GM12878 (cell line): ENCODE measurements at regions not wholly inside any gene's neighbourhood (a gene's known extent, or its start where the extent isn't known, plus 50 kb on each side); places are given as distances from the start of the nearest gene placed in this dataset.

Experiments
- ATAC-seq: fragments of 200-7000 bp; cut with Tn5 transposase; 3 replicates; pipeline ENCODE4 v1.9.1; 2020; ENCODE audit warnings: mild to moderate bottlenecking, moderate library complexity
- BruUV-seq: library from RNA; stranded (reverse); fragments of 400-500 nt; replicated peaks from 2 replicates; lab custom pipeline; 2021; lab: Mats Ljungman, UMichigan
- CTCF ChIA-PET: fragments of 300-600 bp; sonication (Branson Sonifier 250); formaldehyde crosslinking; extraction: SDS; loops from one replicate; lab custom pipeline; 2021; ENCODE audit warnings: inconsistent platforms; lab: Yijun Ruan, JAX
- POLR2A ChIA-PET: fragments of 350-600 bp; formaldehyde crosslinking; extraction: SDS; loops from one replicate; lab custom pipeline; 2021; ENCODE audit warnings: inconsistent platforms; lab: Charles Lee
- RAD21 ChIA-PET: fragments of 300-600 bp; sonication (Branson Sonifier 250); formaldehyde crosslinking; loops from one replicate; lab custom pipeline; 2023; ENCODE audit warnings: antibody characterized with exemption; ENCODE audit not compliant: unreplicated experiment; lab: Charles Lee
- SMC1A ChIA-PET: fragments of 300-600 bp; sonication (Branson Sonifier 250); formaldehyde crosslinking; loops from one replicate; lab custom pipeline; 2023; ENCODE audit not compliant: unreplicated experiment, uncharacterized antibody; lab: Charles Lee
- DNase-seq: peaks from one replicate; pipeline ENCODE4 v3.0.0-alpha.2; 2011; ENCODE audit warnings: low read depth, low spot score
- FAIRE-seq: peaks from 3 replicates; lab custom pipeline; 2011; peaks lifted over from hg19 to GRCh38; lab: Jason Lieb, UNC
- H2AFZ ChIP-seq: 2 replicates; pipeline ENCODE4 v1.6.0; 2011; ENCODE audit warnings: low read depth, low read length, control low read depth; ENCODE audit not compliant: control insufficient read depth
- H3K27ac ChIP-seq: 2 replicates; pipeline ENCODE4 v1.5.1; 2011; ENCODE audit warnings: control low read depth; ENCODE audit not compliant: control insufficient read depth, insufficient read depth
- H3K27me3 ChIP-seq, 2 experiments: replicated peaks in 1 of 2; 2 replicates each; pipeline versions ENCODE4 v1.6.0 to v1.6.1; 2011; ENCODE audit warnings: low read length in 1 of 2; ENCODE audit not compliant: control insufficient read depth in 2 of 2, insufficient read depth in 2 of 2
- H3K36me3 ChIP-seq, 2 experiments: 2 replicates each; pipeline ENCODE4 v1.5.1; 2011; ENCODE audit warnings: low read length in 1 of 2; ENCODE audit not compliant: control insufficient read depth in 2 of 2, insufficient read depth in 2 of 2
- H3K4me1 ChIP-seq: 2 replicates; pipeline ENCODE4 v1.6.1; 2011; ENCODE audit warnings: mild to moderate bottlenecking, low read length, moderate library complexity, mixed read lengths; ENCODE audit not compliant: control insufficient read depth, insufficient read depth
- H3K4me2 ChIP-seq: 2 replicates; pipeline ENCODE4 v1.6.0; 2011; ENCODE audit warnings: control low read depth; ENCODE audit not compliant: control insufficient read depth, insufficient read depth
- H3K4me3 ChIP-seq: fragments of 200-600 bp; sonication (generic); 2 replicates; pipeline ENCODE4 v1.5.1; 2016
- H3K79me2 ChIP-seq: 2 replicates; pipeline ENCODE4 v1.6.0; 2011; ENCODE audit warnings: low read length; ENCODE audit not compliant: control insufficient read depth, insufficient read depth
- H3K9ac ChIP-seq: 2 replicates; pipeline ENCODE4 v1.8.0; 2011; ENCODE audit warnings: low read length, control low read depth, mixed read lengths; ENCODE audit not compliant: control insufficient read depth, insufficient read depth
- H3K9me3 ChIP-seq: replicated peaks from 3 replicates; pipeline ENCODE4 v1.5.1; 2011; ENCODE audit warnings: mild to moderate bottlenecking, low read length; ENCODE audit not compliant: control insufficient read depth, insufficient read depth
- H4K20me1 ChIP-seq: 2 replicates; pipeline ENCODE4 v1.6.0; 2011; ENCODE audit not compliant: control insufficient read depth, insufficient read depth
- BACH1 ChIP-seq: fragments of 450-650 bp; IDR thresholded peaks from 2 replicates; pipeline ENCODE4 v1.6.1; 2017; ENCODE audit warnings: mild to moderate bottlenecking, borderline replicate concordance
- BMI1 ChIP-seq: fragments of 450-650 bp; IDR thresholded peaks from 2 replicates; pipeline ENCODE4 v1.6.1; 2016; ENCODE audit warnings: mild to moderate bottlenecking, moderate library complexity, borderline replicate concordance
- CBX5 ChIP-seq: sonication (generic); IDR thresholded peaks from 2 replicates; pipeline ENCODE4 v1.6.1; 2016; ENCODE audit warnings: low read depth, moderate library complexity, mild to moderate bottlenecking, inconsistent platforms
- CHD1 ChIP-seq: IDR thresholded peaks from 2 replicates; pipeline ENCODE4 v1.6.1; 2012; ENCODE audit warnings: low read depth, low read length, improper control_type of control experiment
- CREM ChIP-seq: IDR thresholded peaks from 2 replicates; pipeline ENCODE4 v1.6.1; 2014; ENCODE audit warnings: antibody characterized with exemption, low read depth
- CUX1 ChIP-seq: IDR thresholded peaks from 2 replicates; pipeline ENCODE4 v1.6.1; 2012; ENCODE audit warnings: improper control_type of control experiment, low read depth, low read length; ENCODE audit not compliant: insufficient replicate concordance
- ELK1 ChIP-seq: IDR thresholded peaks from 2 replicates; pipeline ENCODE4 v1.6.1; 2012; ENCODE audit warnings: low read depth, low read length, improper control_type of control experiment
- GATAD2B ChIP-seq: fragments of 450-650 bp; conservative IDR thresholded peaks from 2 replicates; pipeline ENCODE4 v1.6.1; 2017; ENCODE audit warnings: low read depth, mild to moderate bottlenecking, moderate library complexity
- KAT2A ChIP-seq: conservative IDR thresholded peaks from 2 replicates; pipeline ENCODE4 v1.6.1; 2011; ENCODE audit warnings: low read depth, low read length; ENCODE audit not compliant: control insufficient read depth
- LARP7 ChIP-seq: fragments of 450-650 bp; IDR thresholded peaks from 2 replicates; pipeline ENCODE4 v1.6.1; 2017; ENCODE audit warnings: mild to moderate bottlenecking
- PAX8 ChIP-seq: fragments of 450-650 bp; IDR thresholded peaks from 2 replicates; pipeline ENCODE4 v1.6.1; 2017; ENCODE audit warnings: mild to moderate bottlenecking, moderate library complexity
- PML ChIP-seq: IDR thresholded peaks from 2 replicates; pipeline ENCODE4 v1.6.1; 2012; ENCODE audit warnings: low read length, inconsistent platforms
- RAD51 ChIP-seq: fragments of 450-650 bp; IDR thresholded peaks from 2 replicates; pipeline ENCODE4 v1.6.1; 2016; ENCODE audit warnings: moderate library complexity, mild to moderate bottlenecking, inconsistent platforms
- RBBP5 ChIP-seq: fragments of 200-600 bp; sonication (generic); conservative IDR thresholded peaks from 2 replicates; pipeline ENCODE4 v1.6.1; 2016
- SREBF2 ChIP-seq: IDR thresholded peaks from 2 replicates; pipeline ENCODE4 v1.6.1; 2012; ENCODE audit warnings: mild to moderate bottlenecking, low read length
- ZBTB4 ChIP-seq: fragments of 450-650 bp; formaldehyde crosslinking; IDR thresholded peaks from 2 replicates; pipeline ENCODE4 v1.4.0; 2022; ENCODE audit warnings: mild to moderate bottlenecking, moderate library complexity
- WGBS: methylation state at CpG from one replicate; pipeline ENCODE4 v1.1.6; 2016; ENCODE audit warnings: low lambda C conversion rate; ENCODE audit not compliant: insufficient replicate concordance, insufficient coverage; ENCODE audit errors: missing lambda C conversion rate; 5-methylcytosine and 5-hydroxymethylcytosine counted together
- in situ Hi-C: fragments of 300-500 bp; cut with MboI; formaldehyde crosslinking; loops from 9 replicates; pipeline ENCODE4 v1.14.3; 2018; ENCODE audit warnings: mixed read lengths
- intact Hi-C: fragments of 100-400 bp; cut with micrococcal nuclease; formaldehyde crosslinking; loops from one replicate; pipeline ENCODE4 v1.14.2; 2022; ENCODE audit not compliant: unreplicated experiment

GRCh38 chr18:68179811-68180210 is 535.1 kb downstream of the TMX3 start (continued):
- TF ChIP-seq PML (no peak), BMI1 (no peak), PAX8 (no peak), KAT2A (no peak)

- H2AFZ ChIP-seq: no peak overlapping the region
- ChIA-PET RAD21 (no interaction called here), CTCF (interaction anchor here (0.6 kb wide), 1 partner anchor 36 kb away, joined by 3 read pairs; no protein-coding TSS in a partner anchor), SMC1A (no interaction called here), POLR2A (no interaction called here)
- WGBS: 6% methylated on average over 1 of the region's 1 CpG
- no peaks in the 10 kb centered on the region for H3K27me3 ChIP-seq
- no peak overlapping the region for H3K4me2 ChIP-seq
- no peaks in the 10 kb centered on the region for H3K4me1 ChIP-seq
- BruUV-seq: no TSS peak
- no peak for ATAC-seq
- in situ Hi-C loops: no loop called here
- intact Hi-C loops: no loop called here
- no peaks in the 10 kb centered on the region for H3K36me3 ChIP-seq
- H3K27ac ChIP-seq: no peak overlapping the region
- H3K79me2 ChIP-seq: no peaks in the 10 kb centered on the region
- FAIRE-seq: no peak
- H3K4me3 ChIP-seq: no peak overlapping the region
- DNase-seq: no peak
- no peaks in the 10 kb centered on the region for H4K20me1 ChIP-seq
- no peak overlapping the region for H3K9ac ChIP-seq
- H3K9me3 ChIP-seq: no peaks in the 10 kb centered on the region
- no peak for TF ChIP-seq ZBTB4 (CRISPR knock-in tag)
- no peak for TF ChIP-seq GATAD2B
- TF ChIP-seq CUX1: no peak
- no peak for TF ChIP-seq RAD51
- TF ChIP-seq CREM: no peak
- TF ChIP-seq LARP7: no peak
- TF ChIP-seq CHD1: no peak
- no peak for TF ChIP-seq CBX5
- TF ChIP-seq ELK1: no peak
- no peak for TF ChIP-seq SREBF2
- TF ChIP-seq BACH1: no peak
- no peak for TF ChIP-seq RBBP5
These were observed 536.0 kb downstream of the TMX3 start for GRCh38 chr18:68178921-68179320.
